WTC11 (cell line): ENCODE measurements at regions not wholly inside any gene's neighbourhood (a gene's known extent, or its start where the extent isn't known, plus 50 kb on each side); places are given as distances from the start of the nearest gene placed in this dataset.

ENCODE experiments used
- ATF1 ChIP-seq: sonication (generic); formaldehyde crosslinking; IDR thresholded peaks from 2 replicates; pipeline ENCODE4 v1.8.1; 2023; ENCODE audit warnings: mild to moderate bottlenecking, moderate library complexity, missing genetic modification reagents
- ATF3 ChIP-seq: sonication (generic); formaldehyde crosslinking; conservative IDR thresholded peaks from 2 replicates; pipeline ENCODE4 v1.8.1; 2022; ENCODE audit warnings: mild to moderate bottlenecking, missing genetic modification reagents
- CTCF ChIP-seq: fragments of 200-600 bp; IDR thresholded peaks from 2 replicates; pipeline ENCODE4 v1.8.0; 2022; ENCODE audit warnings: antibody characterized with exemption
- ERG ChIP-seq: fragments of 250-450 bp; sonication (Bioruptor Pico); IDR thresholded peaks from 2 replicates; pipeline ENCODE4 v1.8.0; 2021; ENCODE audit warnings: mild to moderate bottlenecking
- ESRRA ChIP-seq: sonication (generic); formaldehyde crosslinking; IDR thresholded peaks from 2 replicates; pipeline ENCODE4 v1.8.1; 2022; ENCODE audit warnings: mild to moderate bottlenecking, missing genetic modification reagents, borderline replicate concordance
- ETV6 ChIP-seq: sonication (generic); formaldehyde crosslinking; IDR thresholded peaks from 2 replicates; pipeline ENCODE4 v1.8.1; 2022; ENCODE audit warnings: mild to moderate bottlenecking, missing genetic modification reagents
- FOXJ3 ChIP-seq: sonication (generic); formaldehyde crosslinking; IDR thresholded peaks from 2 replicates; pipeline ENCODE4 v1.9.0; 2021; ENCODE audit warnings: missing genetic modification reagents, mild to moderate bottlenecking, borderline replicate concordance
- FOXK1 ChIP-seq: sonication (generic); formaldehyde crosslinking; IDR thresholded peaks from 2 replicates; pipeline ENCODE4 v1.8.0; 2022; ENCODE audit warnings: mild to moderate bottlenecking, moderate library complexity, missing genetic modification reagents
- GABPB1 ChIP-seq: sonication (generic); formaldehyde crosslinking; IDR thresholded peaks from 2 replicates; pipeline ENCODE4 v1.8.1; 2023; ENCODE audit warnings: mild to moderate bottlenecking, missing genetic modification reagents
- JUN ChIP-seq: sonication (generic); formaldehyde crosslinking; IDR thresholded peaks from 2 replicates; pipeline ENCODE4 v1.8.0; 2023; ENCODE audit warnings: mild to moderate bottlenecking, missing genetic modification reagents
- KAT7 ChIP-seq: sonication (generic); formaldehyde crosslinking; IDR thresholded peaks from 2 replicates; pipeline ENCODE4 v1.8.1; 2023; ENCODE audit warnings: missing genetic modification reagents, mild to moderate bottlenecking, borderline replicate concordance
- STAT6 ChIP-seq: sonication (generic); formaldehyde crosslinking; conservative IDR thresholded peaks from 2 replicates; pipeline ENCODE4 v1.8.1; 2023; ENCODE audit warnings: mild to moderate bottlenecking, low read depth, missing genetic modification reagents, moderate library complexity
- USF2 ChIP-seq: sonication (generic); formaldehyde crosslinking; IDR thresholded peaks from 2 replicates; pipeline ENCODE4 v1.8.1; 2023; ENCODE audit warnings: mild to moderate bottlenecking, missing genetic modification reagents, moderate library complexity
- ZNF232 ChIP-seq: sonication (generic); formaldehyde crosslinking; IDR thresholded peaks from 2 replicates; pipeline ENCODE4 v1.8.0; 2022; ENCODE audit warnings: mild to moderate bottlenecking, missing genetic modification reagents

GRCh38 chr3:6354653-6355052 lies 506.3 kb upstream of the GRM7 start:
- TF ChIP-seq FOXJ3 (CRISPR knock-in tag) (no peak), FOXK1 (CRISPR knock-in tag) (no peak), CTCF (no peak), GABPB1 (no peak), ATF3 (CRISPR knock-in tag) (no peak), JUN (CRISPR knock-in tag) (no peak), ETV6 (CRISPR knock-in tag) (no peak), ERG (no peak), ATF1 (no peak), ESRRA (CRISPR knock-in tag) (no peak), ZNF232 (CRISPR knock-in tag) (no peak), USF2 (CRISPR knock-in tag) (no peak), STAT6 (no peak), KAT7 (CRISPR knock-in tag) (no peak)
